Loucy (cell line): ENCODE measurements at regions not wholly inside any gene's neighbourhood (a gene's known extent, or its start where the extent isn't known, plus 50 kb on each side); places are given as distances from the start of the nearest gene placed in this dataset.
A peak's percentile ranks its signal among the peaks of the same experiment; 100 is the strongest.

ENCODE experiments used
- H2AFZ ChIP-seq: fragments of 200-600 bp; sonication (generic); 2 replicates; pipeline ENCODE4 v1.6.0; 2016; ENCODE audit warnings: antibody characterized with exemption, mild to moderate bottlenecking, low read length, moderate library complexity
- H3F3A ChIP-seq: fragments of 200-600 bp; 2 replicates; pipeline ENCODE4 v1.6.0; 2016; ENCODE audit warnings: antibody characterized with exemption, low read depth, mild to moderate bottlenecking
- H3K27me3 ChIP-seq: fragments of 200-600 bp; sonication (generic); 2 replicates; pipeline ENCODE4 v1.6.1; 2014; ENCODE audit warnings: low read length, mild to moderate bottlenecking; ENCODE audit not compliant: insufficient read depth, poor library complexity, severe bottlenecking
- H3K36me3 ChIP-seq: fragments of 200-600 bp; sonication (generic); 2 replicates; pipeline ENCODE4 v1.6.1; 2016; ENCODE audit warnings: low read length; ENCODE audit not compliant: insufficient read depth
- H3K4me1 ChIP-seq: fragments of 200-600 bp; sonication (generic); 2 replicates; pipeline ENCODE4 v1.5.1; 2014; ENCODE audit warnings: low read length, mild to moderate bottlenecking; ENCODE audit not compliant: insufficient read depth, poor library complexity, severe bottlenecking
- H3K4me2 ChIP-seq: fragments of 200-600 bp; sonication (generic); 2 replicates; pipeline ENCODE4 v1.6.0; 2014; ENCODE audit warnings: antibody characterized with exemption, low read length, low read depth, mild to moderate bottlenecking; ENCODE audit not compliant: poor library complexity, severe bottlenecking
- H3K4me3 ChIP-seq: fragments of 200-600 bp; sonication (generic); 2 replicates; pipeline ENCODE4 v1.5.1; 2014; ENCODE audit warnings: low read length, mild to moderate bottlenecking, mixed read lengths; ENCODE audit not compliant: poor library complexity, severe bottlenecking
- H3K79me2 ChIP-seq: fragments of 200-600 bp; sonication (generic); 2 replicates; pipeline ENCODE4 v1.6.1; 2014; ENCODE audit warnings: low read length; ENCODE audit not compliant: insufficient read depth
- H3K9ac ChIP-seq: fragments of 200-600 bp; sonication (generic); 2 replicates; pipeline ENCODE4 v1.6.0; 2014; ENCODE audit warnings: mild to moderate bottlenecking, low read depth, low read length, moderate library complexity; ENCODE audit not compliant: poor library complexity, severe bottlenecking
- H3K9me2 ChIP-seq: fragments of 200-600 bp; sonication (generic); replicated peaks from 2 replicates; pipeline ENCODE4 v1.6.1; 2016; ENCODE audit warnings: low read depth, low read length, mixed read lengths
- H3K9me3 ChIP-seq: fragments of 200-600 bp; sonication (generic); 2 replicates; pipeline ENCODE4 v1.6.1; 2014; ENCODE audit warnings: mild to moderate bottlenecking, antibody characterized with exemption, low read length, low read depth; ENCODE audit not compliant: insufficient read depth
- H4K20me1 ChIP-seq: fragments of 200-600 bp; sonication (generic); 2 replicates; pipeline ENCODE4 v1.6.0; 2014; ENCODE audit warnings: antibody characterized with exemption, low read length, mild to moderate bottlenecking; ENCODE audit not compliant: insufficient read depth, poor library complexity, severe bottlenecking
- EZH2phosphoT487 ChIP-seq: fragments of 200-600 bp; IDR thresholded peaks from 2 replicates; pipeline ENCODE4 v1.6.1; 2018; ENCODE audit warnings: antibody characterized with exemption, mild to moderate bottlenecking, moderate library complexity, borderline replicate concordance
- TF ChIP-seq, protein P1 (sequence below): fragments of 200-600 bp; sonication (generic); conservative IDR thresholded peaks from 2 replicates; pipeline ENCODE4 v1.5.1; 2014; ENCODE audit warnings: mild to moderate bottlenecking, antibody characterized with exemption, low read length

DNA sequence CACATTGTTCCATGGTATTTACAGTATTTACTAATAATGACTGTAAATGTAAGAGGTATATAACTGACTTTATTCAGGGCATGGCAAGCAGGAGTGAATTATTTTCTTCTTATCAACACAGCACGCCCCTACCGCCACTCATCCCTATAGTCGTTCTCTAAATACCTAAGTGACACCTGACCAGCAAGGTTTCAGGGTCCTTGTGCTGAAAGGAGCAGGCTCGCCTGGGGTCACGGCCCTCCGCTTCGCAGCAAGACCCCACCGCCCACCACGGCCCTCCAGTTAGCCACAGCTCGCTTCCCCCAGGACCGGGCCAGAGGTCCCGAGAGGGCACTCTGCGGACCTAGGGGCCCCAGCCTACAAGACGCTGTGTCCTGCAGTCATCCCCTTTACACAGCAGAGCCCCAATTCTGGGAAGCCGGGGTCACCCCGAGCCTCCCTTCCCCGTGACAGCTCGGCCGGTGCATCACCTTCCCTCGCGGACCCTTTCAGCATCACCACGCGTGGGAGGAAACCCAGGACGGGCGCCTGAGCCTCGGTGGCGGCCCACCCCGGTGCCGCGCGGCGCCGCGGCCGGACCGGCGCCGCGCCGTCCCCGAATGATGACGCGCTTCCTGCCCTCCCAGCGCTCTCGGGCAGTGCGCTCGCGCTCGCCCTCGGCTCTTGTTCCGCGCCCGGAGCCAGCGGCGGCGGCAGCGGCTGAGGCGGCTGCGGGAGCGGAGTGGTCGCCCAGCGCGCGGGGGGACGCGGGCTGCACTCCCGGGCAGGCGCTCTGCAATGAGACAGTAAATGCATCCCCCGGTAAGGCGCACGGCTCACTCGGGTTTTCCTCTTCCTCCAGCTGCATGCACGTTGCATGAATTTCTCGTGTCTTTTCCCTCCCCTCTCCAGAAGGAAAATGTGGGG is 225.1 kb upstream of the C2CD4B start, which contains the start of gene TLN2:
TSS of gene TLN2 (plus strand) at position 666 of the 906 bp plus-strand sequence.
- Histone ChIP-seq H3K27me3 (peaks cover 7% of the 10 kb centered on the region), H3K9me3 (no peaks in the 10 kb centered on the region), H3K79me2 (no peaks in the 10 kb centered on the region), H3K9ac (peak within 1 kb of the TSS; percentile 80), H2AFZ (peak within 1 kb of the TSS; percentile 97), H3K4me3 (peak within 1 kb of the TSS; percentile 94), H3K4me2 (peak within 1 kb of the TSS; percentile 91), H3K36me3 (no peaks in the 10 kb centered on the region), H3F3A (no peaks in the 10 kb centered on the region), H3K9me2 (no peaks in the 10 kb centered on the region), H4K20me1 (no peaks in the 10 kb centered on the region), H3K4me1 (peaks cover 21% of the 10 kb centered on the region)
- no peak for TF ChIP-seq EZH2phosphoT487
- TF ChIP-seq, protein P1, sequence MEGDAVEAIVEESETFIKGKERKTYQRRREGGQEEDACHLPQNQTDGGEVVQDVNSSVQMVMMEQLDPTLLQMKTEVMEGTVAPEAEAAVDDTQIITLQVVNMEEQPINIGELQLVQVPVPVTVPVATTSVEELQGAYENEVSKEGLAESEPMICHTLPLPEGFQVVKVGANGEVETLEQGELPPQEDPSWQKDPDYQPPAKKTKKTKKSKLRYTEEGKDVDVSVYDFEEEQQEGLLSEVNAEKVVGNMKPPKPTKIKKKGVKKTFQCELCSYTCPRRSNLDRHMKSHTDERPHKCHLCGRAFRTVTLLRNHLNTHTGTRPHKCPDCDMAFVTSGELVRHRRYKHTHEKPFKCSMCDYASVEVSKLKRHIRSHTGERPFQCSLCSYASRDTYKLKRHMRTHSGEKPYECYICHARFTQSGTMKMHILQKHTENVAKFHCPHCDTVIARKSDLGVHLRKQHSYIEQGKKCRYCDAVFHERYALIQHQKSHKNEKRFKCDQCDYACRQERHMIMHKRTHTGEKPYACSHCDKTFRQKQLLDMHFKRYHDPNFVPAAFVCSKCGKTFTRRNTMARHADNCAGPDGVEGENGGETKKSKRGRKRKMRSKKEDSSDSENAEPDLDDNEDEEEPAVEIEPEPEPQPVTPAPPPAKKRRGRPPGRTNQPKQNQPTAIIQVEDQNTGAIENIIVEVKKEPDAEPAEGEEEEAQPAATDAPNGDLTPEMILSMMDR = no peak

GRCh38 chr15:62390791-62391640 is 225.9 kb upstream of the C2CD4B start:
- H3K9me2 ChIP-seq = no peaks in the 10 kb centered on the region
- peak overlapping the region; percentile 80 for H3K9ac ChIP-seq
- H3K4me3 ChIP-seq = peak overlapping the region; percentile 94
- peaks cover 21% of the 10 kb centered on the region for H3K4me1 ChIP-seq
- H3K9me3 ChIP-seq = no peaks in the 10 kb centered on the region
- no peaks in the 10 kb centered on the region for H4K20me1 ChIP-seq
- peak overlapping the region; percentile 93 for H2AFZ ChIP-seq
- H3K79me2 ChIP-seq = no peaks in the 10 kb centered on the region
- H3K36me3 ChIP-seq = no peaks in the 10 kb centered on the region
- peaks cover 7% of the 10 kb centered on the region for H3K27me3 ChIP-seq
- TF ChIP-seq EZH2phosphoT487 = no peak
- TF ChIP-seq, protein P1 = no peak
- no peaks in the 10 kb centered on the region for H3F3A ChIP-seq
- H3K4me2 ChIP-seq = peak overlapping the region; percentile 91

- H3K36me3 ChIP-seq = no peaks in the 10 kb centered on the region
- H3F3A ChIP-seq = no peaks in the 10 kb centered on the region
- no peaks in the 10 kb centered on the region for H3K79me2 ChIP-seq
- H3K4me1 ChIP-seq = peaks cover 21% of the 10 kb centered on the region
- H4K20me1 ChIP-seq = no peaks in the 10 kb centered on the region
- peak overlapping the region; percentile 94 for H3K4me3 ChIP-seq
- H3K9ac ChIP-seq = peak overlapping the region; percentile 80
- TF ChIP-seq, protein P1 = 0 out of 2 replicates have a peak, but pooled peaks have one; percentile 7
- no peak for TF ChIP-seq EZH2phosphoT487
- peaks cover 7% of the 10 kb centered on the region for H3K27me3 ChIP-seq
- peak overlapping the region; percentile 93 for H2AFZ ChIP-seq
- peak overlapping the region; percentile 91 for H3K4me2 ChIP-seq
- H3K9me2 ChIP-seq = no peaks in the 10 kb centered on the region
- H3K9me3 ChIP-seq = no peaks in the 10 kb centered on the region
Observed at GRCh38 chr15:62391641-62392262, 226.7 kb upstream of the C2CD4B start.
